ENCODE measurements at regions not wholly inside any gene's neighbourhood (a gene's known extent, or its start where the extent isn't known, plus 50 kb on each side); places are given as distances from the start of the nearest gene placed in this dataset.

- Histone ChIP-seq H3K27me3 (replicated peaks; ENCODE audit: control insufficient read depth, insufficient read depth, low read length) (no peaks in the 10 kb centered on the region), H3K4me3 (replicated peaks; ENCODE audit: low read depth, low read length) (no peak overlapping the region), H3K36me3 (ENCODE audit: control insufficient read depth, insufficient read depth, low read length) (no peaks in the 10 kb centered on the region)
- no peak for DNase-seq (ENCODE audit: extremely low read depth, insufficient read length)
- TF ChIP-seq CTCF (IDR thresholded peaks at IDR 0.05; ENCODE audit: insufficient read depth, low read length, poor library complexity, severe bottlenecking), result no peak
Measured at GRCh38 chr1:80988926-80989325, 811.8 kb upstream of the ADGRL2 start.

- TF ChIP-seq CTCF (IDR thresholded peaks at IDR 0.05; ENCODE audit: insufficient read depth, low read length, poor library complexity, severe bottlenecking), result no peak
- Histone ChIP-seq H3K36me3 (ENCODE audit: control insufficient read depth, insufficient read depth, low read length) (no peaks in the 10 kb centered on the region), H3K4me3 (replicated peaks; ENCODE audit: low read depth, low read length) (no peak overlapping the region), H3K27me3 (replicated peaks; ENCODE audit: control insufficient read depth, insufficient read depth, low read length) (no peaks in the 10 kb centered on the region)
- DNase-seq (ENCODE audit: extremely low read depth, insufficient read length), result no peak
Measured at GRCh38 chr1:80987824-80988223, 812.9 kb upstream of the ADGRL2 start.

GRCh38 chr1:80987106-80987505, 813.6 kb upstream of the ADGRL2 start:
- Histone ChIP-seq H3K27me3 (replicated peaks; ENCODE audit: control insufficient read depth, insufficient read depth, low read length) (no peaks in the 10 kb centered on the region), H3K36me3 (ENCODE audit: control insufficient read depth, insufficient read depth, low read length) (no peaks in the 10 kb centered on the region), H3K4me3 (replicated peaks; ENCODE audit: low read depth, low read length) (no peak overlapping the region)
- TF ChIP-seq CTCF (IDR thresholded peaks at IDR 0.05; ENCODE audit: insufficient read depth, low read length, poor library complexity, severe bottlenecking), result no peak
- DNase-seq (ENCODE audit: extremely low read depth, insufficient read length), result no peak

- TF ChIP-seq CTCF (IDR thresholded peaks at IDR 0.05; ENCODE audit: insufficient read depth, low read length, poor library complexity, severe bottlenecking), result no peak
- no peaks in the 10 kb centered on the region for H3K27me3 ChIP-seq (replicated peaks; ENCODE audit: control insufficient read depth, insufficient read depth, low read length)
- H3K36me3 ChIP-seq (ENCODE audit: control insufficient read depth, insufficient read depth, low read length), result no peaks in the 10 kb centered on the region
- DNase-seq (ENCODE audit: extremely low read depth, insufficient read length), result no peak
- no peak overlapping the region for H3K4me3 ChIP-seq (replicated peaks; ENCODE audit: low read depth, low read length)
Measured at GRCh38 chr1:80982831-80983230, 817.9 kb upstream of the ADGRL2 start.

- no peak overlapping the region for H3K4me3 ChIP-seq (replicated peaks; ENCODE audit: low read depth, low read length)
- TF ChIP-seq CTCF (IDR thresholded peaks at IDR 0.05; ENCODE audit: insufficient read depth, low read length, poor library complexity, severe bottlenecking), result no peak
- H3K27me3 ChIP-seq (replicated peaks; ENCODE audit: control insufficient read depth, insufficient read depth, low read length), result no peaks in the 10 kb centered on the region
- no peak for DNase-seq (ENCODE audit: extremely low read depth, insufficient read length)
- no peaks in the 10 kb centered on the region for H3K36me3 ChIP-seq (ENCODE audit: control insufficient read depth, insufficient read depth, low read length)
Measured at GRCh38 chr1:80973101-80973500, 827.6 kb upstream of the ADGRL2 start.

- H3K4me3 ChIP-seq (replicated peaks; ENCODE audit: low read depth, low read length), result no peak overlapping the region
- DNase-seq (ENCODE audit: extremely low read depth, insufficient read length), result no peak
- no peaks in the 10 kb centered on the region for H3K36me3 ChIP-seq (ENCODE audit: control insufficient read depth, insufficient read depth, low read length)
- H3K27me3 ChIP-seq (replicated peaks; ENCODE audit: control insufficient read depth, insufficient read depth, low read length), result no peaks in the 10 kb centered on the region
- no peak for TF ChIP-seq CTCF (IDR thresholded peaks at IDR 0.05; ENCODE audit: insufficient read depth, low read length, poor library complexity, severe bottlenecking)
Measured at GRCh38 chr1:80966266-80966665, 834.5 kb upstream of the ADGRL2 start.

Measured in GM06990 (cell line).